22Rv1 (cell line): ENCODE measurements at regions not wholly inside any gene's neighbourhood (a gene's known extent, or its start where the extent isn't known, plus 50 kb on each side); places are given as distances from the start of the nearest gene placed in this dataset.

ENCODE experiments used
- CTCF ChIP-seq: fragments of 450-650 bp; IDR thresholded peaks from 2 replicates; pipeline ENCODE4 v1.5.1; 2017; ENCODE audit warnings: mild to moderate bottlenecking
- ZFX ChIP-seq: fragments of 450-650 bp; IDR thresholded peaks from 2 replicates; pipeline ENCODE4 v1.6.1; 2017; ENCODE audit warnings: antibody characterized with exemption, borderline replicate concordance

- TF ChIP-seq CTCF (no peak), ZFX (no peak)
Observed at GRCh38 chr1:29549001-29549400, 312.7 kb downstream of the PTPRU start.
